Trophoblast cell (in vitro differentiated cells and primary cell): ENCODE measurements at regions not wholly inside any gene's neighbourhood (a gene's known extent, or its start where the extent isn't known, plus 50 kb on each side); places are given as distances from the start of the nearest gene placed in this dataset.

Experiments
- DNase-seq, 2 donors: peaks; one replicate each; pipeline ENCODE4 v3.0.0-alpha.2; 2016
- H2AFZ ChIP-seq: 2 replicates; pipeline ENCODE4 v1.6.1; 2013; ENCODE audit warnings: low read length, moderate library complexity, mild to moderate bottlenecking; ENCODE audit not compliant: insufficient read depth, poor library complexity
- H2AK5ac ChIP-seq: 2 replicates; pipeline ENCODE4 v1.6.1; 2013; ENCODE audit warnings: mild to moderate bottlenecking, low read length
- H2BK120ac ChIP-seq: 2 replicates; pipeline ENCODE4 v1.6.1; 2013; ENCODE audit warnings: low read length, mild to moderate bottlenecking, moderate library complexity; ENCODE audit not compliant: insufficient read depth, poor library complexity
- H2BK12ac ChIP-seq: 2 replicates; pipeline ENCODE4 v1.6.1; 2013; ENCODE audit warnings: mild to moderate bottlenecking, low read length, moderate library complexity
- H2BK5ac ChIP-seq: 2 replicates; pipeline ENCODE4 v1.6.1; 2013; ENCODE audit warnings: low read length, low read depth, moderate library complexity, mild to moderate bottlenecking; ENCODE audit not compliant: poor library complexity
- H3K14ac ChIP-seq: 2 replicates; pipeline ENCODE4 v1.6.1; 2013; ENCODE audit warnings: mild to moderate bottlenecking, low read length
- H3K18ac ChIP-seq: 2 replicates; pipeline ENCODE4 v1.6.1; 2013; ENCODE audit warnings: mild to moderate bottlenecking, low read length
- H3K23ac ChIP-seq: 2 replicates; pipeline ENCODE4 v1.6.1; 2013; ENCODE audit warnings: low read length
- H3K27ac ChIP-seq: 2 replicates; pipeline ENCODE4 v1.5.1; 2013; ENCODE audit warnings: low read depth, mild to moderate bottlenecking, inconsistent platforms, low read length, moderate library complexity
- H3K27me3 ChIP-seq: 2 replicates; pipeline ENCODE4 v1.6.1; 2013; ENCODE audit warnings: inconsistent platforms, mild to moderate bottlenecking, low read length, moderate library complexity; ENCODE audit not compliant: insufficient read depth
- H3K36me3 ChIP-seq, 2 experiments: 1 replicate in 1 of 2; 2 replicates in 1 of 2; pipeline ENCODE4 v1.6.1; 2013; ENCODE audit warnings: low read length in 2 of 2, mild to moderate bottlenecking in 2 of 2, moderate library complexity in 1 of 2; ENCODE audit not compliant: insufficient read depth in 2 of 2, control insufficient read depth in 1 of 2
- H3K4ac ChIP-seq: 2 replicates; pipeline ENCODE4 v1.6.1; 2013; ENCODE audit warnings: low read depth, mild to moderate bottlenecking, low read length, moderate library complexity
- H3K4me1 ChIP-seq, 2 experiments: 1 replicate in 1 of 2; 2 replicates in 1 of 2; pipeline ENCODE4 v1.6.1; 2013; ENCODE audit warnings: low read length in 2 of 2, mild to moderate bottlenecking in 2 of 2, moderate library complexity in 1 of 2; ENCODE audit not compliant: insufficient read depth in 2 of 2, control insufficient read depth in 1 of 2
- H3K4me2 ChIP-seq: 2 replicates; pipeline ENCODE4 v1.6.1; 2013; ENCODE audit warnings: inconsistent platforms, mild to moderate bottlenecking, low read length, moderate library complexity
- H3K4me3 ChIP-seq: 2 replicates; pipeline ENCODE4 v1.5.1; 2013; ENCODE audit warnings: mild to moderate bottlenecking, low read depth, low read length, inconsistent platforms
- H3K79me1 ChIP-seq: one replicate; pipeline ENCODE4 v1.6.1; 2013; ENCODE audit warnings: low read length
- H3K79me2 ChIP-seq: 2 replicates; pipeline ENCODE4 v1.6.1; 2013; ENCODE audit warnings: low read length, mild to moderate bottlenecking; ENCODE audit not compliant: control insufficient read depth, insufficient read depth, poor library complexity
- H3K9ac ChIP-seq: 2 replicates; pipeline ENCODE4 v1.6.1; 2013; ENCODE audit warnings: mild to moderate bottlenecking, low read length
- H3K9me3 ChIP-seq: 2 replicates; pipeline ENCODE4 v1.6.1; 2013; ENCODE audit warnings: low read depth, mild to moderate bottlenecking, control low read depth, inconsistent platforms, low read length; ENCODE audit not compliant: insufficient read depth
- H4K12ac ChIP-seq: 2 replicates; pipeline ENCODE4 v1.6.1; 2013; ENCODE audit warnings: low read depth, mild to moderate bottlenecking, low read length, moderate library complexity
- H4K8ac ChIP-seq: 2 replicates; pipeline ENCODE4 v1.6.1; 2013; ENCODE audit warnings: low read depth, mild to moderate bottlenecking, low read length, moderate library complexity
- H4K91ac ChIP-seq: one replicate; pipeline ENCODE4 v1.6.1; 2013; ENCODE audit warnings: low read depth, mild to moderate bottlenecking, low read length, moderate library complexity
- WGBS: extraction: QIAGEN DNeasy Blood & Tissue Kit; methylation state at CpG from one replicate; pipeline ENCODE4 v1.1.7; 2013; ENCODE audit warnings: missing lambda C conversion rate; ENCODE audit not compliant: insufficient read length, insufficient coverage; ENCODE audit errors: extremely low coverage; 5-methylcytosine and 5-hydroxymethylcytosine counted together

GRCh38 chr1:2921970-2922686, 99.1 kb upstream of the ACTRT2 start:
- Histone ChIP-seq H2AFZ (no peak overlapping the region), H3K79me2 (no peaks in the 10 kb centered on the region), H3K23ac (no peak overlapping the region), H3K4ac (no peak overlapping the region), H3K4me1 (no peaks in the 10 kb centered on the region), H3K4me2 (no peak overlapping the region), H3K79me1 (no peaks in the 10 kb centered on the region), H3K36me3 (no peaks in the 10 kb centered on the region), H2BK5ac (no peak overlapping the region), H4K12ac (no peak overlapping the region), H3K4me3 (no peak overlapping the region), H2AK5ac (no peak overlapping the region), H2BK120ac (no peak overlapping the region), H4K91ac (no peak overlapping the region), H3K9ac (no peak overlapping the region), H3K9me3 (peaks cover 28% of the 10 kb centered on the region), H3K27me3 (no peaks in the 10 kb centered on the region), H3K14ac (no peak overlapping the region), H3K27ac (no peak overlapping the region), H3K18ac (no peak overlapping the region), H4K8ac (no peak overlapping the region), H2BK12ac (no peak overlapping the region)
- peak in 1 of 2 donors; percentile 7 for DNase-seq
- WGBS, result no CpG with 5 or more reads among the region's 27 CpGs

GRCh38 chr1:2923351-2923750, 97.9 kb upstream of the ACTRT2 start:
- no peak overlapping the region for H4K91ac ChIP-seq
- no peaks in the 10 kb centered on the region for H3K27me3 ChIP-seq
- H3K23ac ChIP-seq, result no peak overlapping the region
- no peaks in the 10 kb centered on the region for H3K36me3 ChIP-seq
- no peak overlapping the region for H3K18ac ChIP-seq
- no peaks in the 10 kb centered on the region for H3K4me1 ChIP-seq
- no peaks in the 10 kb centered on the region for H3K79me2 ChIP-seq
- H3K14ac ChIP-seq, result no peak overlapping the region
- no peak overlapping the region for H2BK12ac ChIP-seq
- no peak overlapping the region for H2AFZ ChIP-seq
- H2AK5ac ChIP-seq, result no peak overlapping the region
- H4K12ac ChIP-seq, result no peak overlapping the region
- no peak overlapping the region for H3K4ac ChIP-seq
- H3K4me2 ChIP-seq, result no peak overlapping the region
- no peak overlapping the region for H3K9ac ChIP-seq
- no peak overlapping the region for H2BK5ac ChIP-seq
- peaks cover 29% of the 10 kb centered on the region for H3K9me3 ChIP-seq
- no peak overlapping the region for H3K27ac ChIP-seq
- H2BK120ac ChIP-seq, result no peak overlapping the region
- H3K4me3 ChIP-seq, result no peak overlapping the region
- no peaks in the 10 kb centered on the region for H3K79me1 ChIP-seq
- DNase-seq, result no peak
- no peak overlapping the region for H4K8ac ChIP-seq
- no CpG with 5 or more reads among the region's 21 CpGs for WGBS

GRCh38 chr1:2925291-2925690, 96.0 kb upstream of the ACTRT2 start:
- Histone ChIP-seq H3K27me3 (no peaks in the 10 kb centered on the region), H2BK12ac (no peak overlapping the region), H3K36me3 (no peaks in the 10 kb centered on the region), H3K4ac (no peak overlapping the region), H3K9me3 (peaks cover 38% of the 10 kb centered on the region), H4K91ac (no peak overlapping the region), H3K4me2 (no peak overlapping the region), H3K14ac (no peak overlapping the region), H3K4me1 (no peaks in the 10 kb centered on the region), H4K8ac (no peak overlapping the region), H3K27ac (no peak overlapping the region), H3K4me3 (no peak overlapping the region), H3K18ac (no peak overlapping the region), H4K12ac (no peak overlapping the region), H2BK5ac (no peak overlapping the region), H3K79me2 (no peaks in the 10 kb centered on the region), H3K23ac (no peak overlapping the region), H3K9ac (no peak overlapping the region), H2AFZ (no peak overlapping the region), H2BK120ac (no peak overlapping the region), H2AK5ac (no peak overlapping the region), H3K79me1 (no peaks in the 10 kb centered on the region)
- no peak for DNase-seq
- no CpG with 5 or more reads among the region's 13 CpGs for WGBS

GRCh38 chr1:2925918-2926317, 95.3 kb upstream of the ACTRT2 start:
- Histone ChIP-seq H2BK12ac (no peak overlapping the region), H2AFZ (no peak overlapping the region), H4K12ac (no peak overlapping the region), H3K4me1 (no peaks in the 10 kb centered on the region), H3K4ac (no peak overlapping the region), H3K79me1 (no peaks in the 10 kb centered on the region), H2BK5ac (no peak overlapping the region), H2AK5ac (no peak overlapping the region), H2BK120ac (no peak overlapping the region), H3K14ac (no peak overlapping the region), H3K23ac (no peak overlapping the region), H3K27ac (no peak overlapping the region), H3K4me2 (no peak overlapping the region), H3K79me2 (no peaks in the 10 kb centered on the region), H3K9ac (no peak overlapping the region), H3K4me3 (no peak overlapping the region), H4K91ac (no peak overlapping the region), H3K27me3 (no peaks in the 10 kb centered on the region), H4K8ac (no peak overlapping the region), H3K18ac (no peak overlapping the region), H3K9me3 (peaks cover 40% of the 10 kb centered on the region), H3K36me3 (no peaks in the 10 kb centered on the region)
- no peak for DNase-seq
- no CpG with 5 or more reads among the region's 10 CpGs for WGBS
